IPS DF 6.9 (cell line): ENCODE measurements at regions not wholly inside any gene's neighbourhood (a gene's known extent, or its start where the extent isn't known, plus 50 kb on each side); places are given as distances from the start of the nearest gene placed in this dataset.

Experiments used
- DNase-seq: peaks from one replicate; pipeline ENCODE4 v3.0.0-alpha.2; 2013; ENCODE audit warnings: low read depth, low spot score
- H3K27ac ChIP-seq: one replicate; pipeline ENCODE4 v1.5.1; 2013; ENCODE audit warnings: low read length, control low read depth
- H3K27me3 ChIP-seq: 2 replicates; pipeline ENCODE4 v1.6.1; 2013; ENCODE audit warnings: mild to moderate bottlenecking, low read length; ENCODE audit not compliant: control insufficient read depth, insufficient read depth
- H3K36me3 ChIP-seq: 2 replicates; pipeline ENCODE4 v1.6.1; 2013; ENCODE audit warnings: low read length; ENCODE audit not compliant: control insufficient read depth, insufficient read depth
- H3K4me1 ChIP-seq: 2 replicates; pipeline ENCODE4 v1.6.1; 2013; ENCODE audit warnings: low read length; ENCODE audit not compliant: control insufficient read depth, insufficient read depth
- H3K4me3 ChIP-seq: 2 replicates; pipeline ENCODE4 v1.5.1; 2013; ENCODE audit warnings: mild to moderate bottlenecking, low read length
- H3K9me3 ChIP-seq: 2 replicates; pipeline ENCODE4 v1.6.1; 2013; ENCODE audit warnings: low read length, inconsistent platforms; ENCODE audit not compliant: control insufficient read depth, insufficient read depth
- WGBS: extraction: QIAGEN DNeasy Blood & Tissue Kit; methylation state at CpG from one replicate; pipeline ENCODE4 v1.1.7; 2013; ENCODE audit warnings: mixed read lengths, missing lambda C conversion rate; ENCODE audit not compliant: insufficient read length, insufficient coverage; 5-methylcytosine and 5-hydroxymethylcytosine counted together

- Histone ChIP-seq H3K4me1 (no peaks in the 10 kb centered on the region), H3K27me3 (no peaks in the 10 kb centered on the region), H3K36me3 (no peaks in the 10 kb centered on the region), H3K27ac (no peak overlapping the region), H3K4me3 (no peak overlapping the region), H3K9me3 (no peaks in the 10 kb centered on the region)
- DNase-seq: no peak
- no CpG with 5 or more reads among the region's 4 CpGs for WGBS
Measured at GRCh38 chr14:65349100-65349499, 63.4 kb upstream of the FUT8 start.

DNA sequence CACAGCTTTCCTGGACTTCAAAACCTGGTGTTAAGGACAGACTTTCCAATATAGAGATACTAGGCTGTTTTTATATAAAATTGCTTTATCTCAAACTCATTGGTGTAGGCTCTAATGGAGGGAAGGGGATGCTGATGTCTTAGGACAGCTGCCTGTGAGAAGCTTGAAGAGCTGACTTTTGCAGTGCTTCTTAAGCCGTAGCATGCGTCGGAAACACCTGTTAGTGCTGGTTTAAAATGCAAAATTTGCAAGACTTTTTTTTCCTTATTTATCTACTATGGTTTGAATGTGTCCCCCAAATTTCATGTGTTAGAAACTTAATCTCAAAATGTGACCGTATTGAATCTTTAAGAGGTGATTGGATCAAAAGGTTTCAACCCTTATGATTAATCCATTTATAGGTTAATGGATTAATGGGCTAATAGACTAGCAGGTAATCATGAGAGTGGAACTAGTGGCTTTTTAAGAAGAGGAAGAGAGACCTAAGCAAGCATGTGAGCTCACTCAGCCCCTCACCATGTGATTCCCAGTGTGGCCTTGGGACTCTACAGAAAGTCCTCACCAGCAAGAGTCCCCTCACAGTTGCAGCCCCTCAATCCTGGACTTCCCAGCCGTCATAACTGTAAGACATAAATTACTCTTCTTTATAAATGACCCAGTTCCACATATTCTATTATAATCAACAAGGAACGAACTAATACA lies 60.9 kb upstream of the FUT8 start:
- Histone ChIP-seq H3K4me3 (no peak overlapping the region), H3K9me3 (no peaks in the 10 kb centered on the region), H3K27me3 (no peaks in the 10 kb centered on the region), H3K27ac (no peak overlapping the region), H3K36me3 (no peaks in the 10 kb centered on the region), H3K4me1 (0 out of 2 replicates have a peak, but pooled peaks cover under 1% of the 10 kb centered on the region)
- no CpG with 5 or more reads among the region's 6 CpGs for WGBS
- DNase-seq: no peak

DNA sequence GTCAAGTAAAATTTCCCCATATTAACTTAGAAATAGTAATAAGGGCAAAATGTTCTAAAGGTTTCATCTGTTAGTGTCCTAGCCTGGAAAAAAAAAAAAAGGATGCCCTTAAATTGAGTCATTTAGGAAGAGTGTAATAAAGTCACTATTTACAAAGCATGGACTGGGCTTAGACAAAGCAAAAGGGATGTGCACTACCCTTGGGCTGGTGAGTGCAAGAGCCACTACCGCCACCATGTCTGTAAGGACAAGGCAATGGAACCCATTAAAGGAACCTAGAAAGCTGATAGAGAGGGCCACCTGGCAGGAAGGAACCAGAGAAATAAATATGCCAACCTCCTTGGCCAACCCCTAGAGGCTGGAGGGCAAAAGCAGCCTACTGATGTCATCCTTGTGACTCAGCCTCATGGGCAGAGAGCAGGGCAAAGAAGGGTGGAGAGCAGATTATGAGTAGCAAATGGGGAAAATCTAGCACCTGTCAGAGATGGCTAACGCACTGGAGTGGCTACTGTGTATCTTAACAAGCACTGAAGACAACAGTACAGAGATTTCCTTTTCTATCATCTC lies 59.5 kb upstream of the FUT8 start:
- Histone ChIP-seq H3K4me1 (0 out of 2 replicates have a peak, but pooled peaks cover 2% of the 10 kb centered on the region), H3K27me3 (no peaks in the 10 kb centered on the region), H3K9me3 (no peaks in the 10 kb centered on the region), H3K4me3 (no peak overlapping the region), H3K36me3 (no peaks in the 10 kb centered on the region), H3K27ac (no peak overlapping the region)
- no CpG with 5 or more reads among the region's 2 CpGs for WGBS
- no peak for DNase-seq

DNA sequence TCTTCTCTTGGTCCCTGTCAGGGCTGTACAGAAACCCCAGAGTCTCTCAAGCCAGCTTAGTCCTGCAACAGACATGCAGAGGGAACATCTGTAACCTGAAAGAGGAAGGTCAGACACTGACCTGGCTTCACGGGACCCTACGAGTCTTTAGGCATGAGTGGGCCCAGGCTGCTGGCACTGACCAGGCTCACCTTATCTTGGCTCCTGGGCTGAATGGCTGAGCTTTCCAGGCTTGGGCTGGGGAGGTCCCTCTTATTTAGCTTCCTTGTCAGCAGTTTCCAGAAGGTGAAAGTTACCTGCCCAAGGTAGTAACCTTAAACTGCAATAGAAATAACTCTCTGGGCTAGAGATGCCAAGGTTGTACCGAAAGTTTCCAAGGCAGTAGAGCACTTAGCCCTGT lies 58.4 kb upstream of the FUT8 start:
- WGBS: no CpG with 5 or more reads among the region's 3 CpGs
- H3K9me3 ChIP-seq: no peaks in the 10 kb centered on the region
- no peak for DNase-seq
- 0 out of 2 replicates have a peak, but pooled peaks cover 2% of the 10 kb centered on the region for H3K4me1 ChIP-seq
- H3K27me3 ChIP-seq: no peaks in the 10 kb centered on the region
- H3K4me3 ChIP-seq: no peak overlapping the region
- no peak overlapping the region for H3K27ac ChIP-seq
- H3K36me3 ChIP-seq: no peaks in the 10 kb centered on the region

DNA sequence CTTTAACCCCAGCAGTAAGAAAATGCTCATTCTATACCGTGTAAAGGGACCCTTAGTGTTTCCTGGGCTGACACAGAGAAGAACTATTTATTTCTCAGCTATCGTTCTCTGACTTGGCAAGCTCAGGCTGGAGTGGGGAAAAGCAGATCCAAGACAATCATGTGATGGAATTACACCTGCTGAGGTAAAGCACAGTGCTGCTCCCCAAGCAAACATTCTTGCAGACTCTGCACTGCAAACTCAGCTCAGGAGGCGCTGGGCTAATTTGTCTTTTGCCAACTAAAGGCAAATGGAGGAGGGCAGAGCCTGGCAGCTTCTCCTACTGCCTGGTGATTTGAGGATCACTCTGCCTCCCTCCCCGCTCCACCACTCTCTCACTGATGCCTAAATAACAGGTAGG lies 57.8 kb upstream of the FUT8 start:
- no peak for DNase-seq
- Histone ChIP-seq H3K27ac (no peak overlapping the region), H3K9me3 (no peaks in the 10 kb centered on the region), H3K4me1 (0 out of 2 replicates have a peak, but pooled peaks cover 2% of the 10 kb centered on the region), H3K36me3 (no peaks in the 10 kb centered on the region), H3K27me3 (no peaks in the 10 kb centered on the region), H3K4me3 (no peak overlapping the region)
- no CpG with 5 or more reads among the region's 4 CpGs for WGBS

DNA sequence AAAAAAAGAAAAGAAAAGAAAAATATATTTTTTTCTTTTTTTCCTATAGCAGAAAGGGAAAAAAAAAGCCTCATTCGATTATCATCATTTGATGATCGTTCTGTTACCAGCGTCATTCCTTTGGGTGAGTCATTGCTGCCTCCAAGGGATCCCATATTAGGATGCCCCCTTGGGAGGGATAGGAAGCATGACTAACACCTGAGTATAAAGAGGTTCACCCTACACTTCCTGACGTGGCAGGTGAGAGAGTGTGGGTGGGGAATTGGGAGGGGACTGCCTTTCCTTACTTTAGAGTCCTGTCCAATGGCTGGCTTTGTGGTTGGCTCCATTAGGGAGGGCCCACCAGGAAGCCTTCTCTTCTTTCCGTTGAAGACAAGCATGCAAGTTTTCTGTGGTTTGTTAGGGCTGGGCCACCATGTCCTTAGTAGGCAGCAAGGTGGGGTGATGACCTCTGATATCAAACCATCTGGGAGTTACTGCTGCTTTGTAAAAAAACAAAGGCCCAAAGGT lies 56.1 kb upstream of the FUT8 start:
- H3K27ac ChIP-seq: no peak overlapping the region
- H3K36me3 ChIP-seq: no peaks in the 10 kb centered on the region
- H3K4me3 ChIP-seq: no peak overlapping the region
- DNase-seq: no peak
- no CpG with 5 or more reads among the region's 5 CpGs for WGBS
- no peaks in the 10 kb centered on the region for H3K27me3 ChIP-seq
- no peaks in the 10 kb centered on the region for H3K9me3 ChIP-seq
- H3K4me1 ChIP-seq: 0 out of 2 replicates have a peak, but pooled peaks cover 2% of the 10 kb centered on the region

GRCh38 chr14:65357113-65357512 lies 55.4 kb upstream of the FUT8 start:
- Histone ChIP-seq H3K9me3 (no peaks in the 10 kb centered on the region), H3K4me1 (0 out of 2 replicates have a peak, but pooled peaks cover 2% of the 10 kb centered on the region), H3K36me3 (no peaks in the 10 kb centered on the region), H3K27ac (no peak overlapping the region), H3K4me3 (no peak overlapping the region), H3K27me3 (no peaks in the 10 kb centered on the region)
- no CpG with 5 or more reads among the region's 2 CpGs for WGBS
- no peak for DNase-seq

- Histone ChIP-seq H3K4me3 (no peak overlapping the region), H3K27me3 (no peaks in the 10 kb centered on the region), H3K36me3 (no peaks in the 10 kb centered on the region), H3K4me1 (0 out of 2 replicates have a peak, but pooled peaks cover 2% of the 10 kb centered on the region), H3K9me3 (no peaks in the 10 kb centered on the region), H3K27ac (no peak overlapping the region)
- DNase-seq: no peak
Measured at GRCh38 chr14:65357689-65358088, 54.8 kb upstream of the FUT8 start.

GRCh38 chr14:65359503-65359902 lies 53.0 kb upstream of the FUT8 start:
- no peaks in the 10 kb centered on the region for H3K27me3 ChIP-seq
- H3K27ac ChIP-seq: no peak overlapping the region
- H3K4me3 ChIP-seq: no peak overlapping the region
- DNase-seq: no peak
- no peaks in the 10 kb centered on the region for H3K36me3 ChIP-seq
- H3K9me3 ChIP-seq: no peaks in the 10 kb centered on the region
- no CpG with 5 or more reads among the region's 3 CpGs for WGBS
- 0 out of 2 replicates have a peak, but pooled peaks cover 2% of the 10 kb centered on the region for H3K4me1 ChIP-seq

GRCh38 chr14:65360144-65360784 lies 52.3 kb upstream of the FUT8 start:
- Histone ChIP-seq H3K4me3 (no peak overlapping the region), H3K27me3 (no peaks in the 10 kb centered on the region), H3K36me3 (no peaks in the 10 kb centered on the region), H3K27ac (no peak overlapping the region), H3K4me1 (0 out of 2 replicates have a peak, but pooled peaks cover 2% of the 10 kb centered on the region), H3K9me3 (no peaks in the 10 kb centered on the region)
- DNase-seq: no peak
- WGBS: no CpG with 5 or more reads among the region's 2 CpGs
